Large intestine (tissue), 3 donors: ENCODE measurements at regions not wholly inside any gene's neighbourhood (a gene's known extent, or its start where the extent isn't known, plus 50 kb on each side); places are given as distances from the start of the nearest gene placed in this dataset.
A peak's percentile ranks its signal among the peaks of the same experiment; 100 is the strongest.

Experiments
- DNase-seq, 2 donors: peaks; one replicate each; pipeline versions ENCODE4 v3.0.0 to v3.0.0-alpha.2; 2013
- H3K27ac ChIP-seq: one replicate; pipeline ENCODE4 v1.5.1; 2013; ENCODE audit warnings: low read length
- H3K27me3 ChIP-seq: 2 replicates; pipeline ENCODE4 v1.6.1; 2013; ENCODE audit warnings: low read length; ENCODE audit not compliant: control insufficient read depth, insufficient read depth
- H3K36me3 ChIP-seq: 2 replicates; pipeline ENCODE4 v1.6.1; 2013; ENCODE audit warnings: low read length; ENCODE audit not compliant: control insufficient read depth, insufficient read depth
- H3K4me1 ChIP-seq: one replicate; pipeline ENCODE4 v1.6.1; 2013; ENCODE audit warnings: low read length; ENCODE audit not compliant: control insufficient read depth, insufficient read depth
- H3K4me3 ChIP-seq: one replicate; pipeline ENCODE4 v1.5.1; 2013; ENCODE audit warnings: low read length
- H3K9me3 ChIP-seq: one replicate; pipeline ENCODE4 v1.6.1; 2013; ENCODE audit warnings: mild to moderate bottlenecking, low read depth, low read length, moderate library complexity; ENCODE audit not compliant: control insufficient read depth
- WGBS: methylation state at CpG from one replicate; pipeline ENCODE4 v1.1.5; 2013; ENCODE audit warnings: low lambda C conversion rate; ENCODE audit not compliant: insufficient coverage; 5-methylcytosine and 5-hydroxymethylcytosine counted together

DNA sequence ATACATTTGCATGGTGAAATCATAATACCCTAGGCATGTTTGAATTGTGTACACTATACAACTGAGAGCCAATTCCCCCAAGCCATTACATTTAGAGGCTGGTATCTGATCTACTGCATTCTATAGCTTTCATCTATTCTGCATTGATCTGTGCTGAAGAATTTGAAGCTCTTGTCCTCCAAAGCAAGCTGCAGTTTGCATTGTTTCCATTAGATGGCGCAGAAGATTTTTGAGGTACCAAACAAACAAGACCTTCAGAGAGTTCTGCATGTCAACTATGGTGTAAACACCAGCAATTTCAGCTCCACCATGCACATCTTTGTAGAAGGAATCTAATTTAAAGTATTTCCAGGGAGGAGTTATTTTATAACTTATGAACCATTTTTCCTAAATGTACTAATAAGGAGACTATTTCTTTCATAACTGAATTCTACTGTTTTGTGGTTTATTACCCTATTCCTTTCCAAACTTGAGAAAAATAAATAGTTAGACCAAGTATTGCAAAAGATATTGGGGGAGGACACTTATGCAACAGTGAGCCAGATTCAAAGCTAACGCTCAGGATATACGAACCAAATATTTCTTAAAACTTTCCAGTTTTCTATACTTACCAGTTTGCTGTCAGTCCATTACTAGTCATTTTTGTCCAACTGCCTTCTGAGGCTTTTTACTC lies 761.8 kb upstream of the ACVR2A start:
- Histone ChIP-seq H3K4me3 (no peak overlapping the region), H3K36me3 (no peaks in the 10 kb centered on the region), H3K27me3 (no peaks in the 10 kb centered on the region), H3K4me1 (no peaks in the 10 kb centered on the region), H3K9me3 (no peaks in the 10 kb centered on the region), H3K27ac (no peak overlapping the region)
- WGBS = 85% methylated on average over 2 of the region's 3 CpGs
- peak; percentile 33 to 51 for DNase-seq

DNA sequence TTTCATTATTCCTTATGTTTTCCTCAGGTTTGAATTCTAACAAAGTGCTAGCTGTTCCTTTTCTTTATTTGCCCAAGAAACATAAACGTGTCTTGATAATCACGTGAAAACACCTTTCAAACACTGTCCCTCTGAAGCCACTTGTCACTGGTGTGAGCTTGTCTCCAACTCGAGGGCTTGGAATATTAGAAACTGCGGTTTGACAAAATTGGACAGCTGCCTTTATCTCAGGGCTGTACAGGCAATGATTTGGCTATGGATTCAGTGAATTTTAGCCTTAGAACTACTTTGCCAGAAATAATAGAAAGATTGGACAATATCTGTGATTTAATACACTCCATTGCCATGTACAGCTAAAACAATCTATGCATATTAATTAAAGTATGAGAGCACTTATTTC lies 763.0 kb upstream of the ACVR2A start:
- H3K27me3 ChIP-seq = no peaks in the 10 kb centered on the region
- H3K4me1 ChIP-seq = no peaks in the 10 kb centered on the region
- H3K27ac ChIP-seq = no peak overlapping the region
- no peak overlapping the region for H3K4me3 ChIP-seq
- 80% methylated on average over 1 of the region's 4 CpGs for WGBS
- H3K9me3 ChIP-seq = no peaks in the 10 kb centered on the region
- no peaks in the 10 kb centered on the region for H3K36me3 ChIP-seq
- no peak for DNase-seq

DNA sequence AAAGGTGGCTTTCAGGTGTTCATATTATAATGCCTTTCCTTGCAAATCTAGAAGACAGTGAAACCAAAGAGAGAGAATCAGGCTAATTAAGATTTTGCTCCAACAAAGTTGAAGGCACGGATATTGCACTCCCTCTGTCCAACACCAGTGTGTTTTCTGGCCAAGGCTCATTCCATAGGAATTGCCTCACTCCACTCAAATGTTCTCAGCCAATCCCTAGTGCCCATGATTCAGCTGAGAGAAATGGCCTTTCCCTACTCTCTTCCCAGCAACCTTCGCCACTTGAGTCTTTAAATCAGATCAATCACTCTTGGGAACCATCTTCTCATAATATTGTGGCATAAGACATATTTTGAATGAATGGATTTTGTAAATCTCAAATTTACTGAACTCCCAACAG lies 768.2 kb upstream of the ACVR2A start:
- Histone ChIP-seq H3K27ac (no peak overlapping the region), H3K9me3 (no peaks in the 10 kb centered on the region), H3K4me3 (no peak overlapping the region), H3K36me3 (no peaks in the 10 kb centered on the region), H3K4me1 (no peaks in the 10 kb centered on the region), H3K27me3 (no peaks in the 10 kb centered on the region)
- WGBS = 83% methylated on average over 1 of the region's 2 CpGs
- DNase-seq = no peak

DNA sequence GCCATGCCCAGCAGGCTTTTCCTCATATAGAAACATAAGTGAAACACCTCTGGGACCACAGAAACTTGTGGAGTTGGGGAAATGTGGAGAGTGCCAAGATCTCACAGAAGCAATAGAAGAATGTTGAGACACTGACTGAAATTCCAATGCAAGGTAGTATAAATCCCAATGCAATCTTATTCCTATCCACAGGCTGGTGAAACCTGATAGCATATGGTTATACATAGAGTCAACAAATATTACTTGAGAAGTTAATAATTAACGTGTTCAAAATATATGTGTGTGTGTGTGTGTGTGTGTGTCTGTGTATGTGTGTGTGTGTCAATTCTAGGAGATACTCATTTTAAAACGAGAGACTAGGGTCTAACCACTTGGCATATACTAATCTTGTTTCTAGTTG lies 776.8 kb upstream of the ACVR2A start:
- Histone ChIP-seq H3K27ac (no peak overlapping the region), H3K9me3 (no peaks in the 10 kb centered on the region), H3K27me3 (no peaks in the 10 kb centered on the region), H3K36me3 (no peaks in the 10 kb centered on the region), H3K4me1 (no peaks in the 10 kb centered on the region), H3K4me3 (no peak overlapping the region)
- DNase-seq = peak in 1 of 2 donors; percentile 57
- 33% methylated on average over 1 of the region's 2 CpGs for WGBS

DNA sequence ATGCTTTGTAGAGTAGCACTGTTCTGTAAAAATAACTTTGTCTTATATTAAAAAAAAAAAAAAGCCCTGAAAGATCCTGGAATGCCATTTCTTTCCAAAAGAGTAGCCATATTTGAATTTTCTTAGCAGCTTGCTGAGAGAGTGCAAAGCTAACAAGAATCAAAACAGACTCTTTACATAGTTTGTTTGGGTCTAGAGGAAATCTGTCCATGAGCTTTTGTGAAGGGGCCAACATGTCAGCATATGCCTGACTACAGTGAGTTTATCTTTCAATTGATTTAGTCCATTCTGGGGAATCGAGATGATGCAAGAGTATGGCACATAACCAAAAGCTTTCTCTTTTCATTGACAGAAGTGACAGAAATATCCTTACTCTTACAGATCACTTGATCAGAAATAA lies 777.7 kb upstream of the ACVR2A start:
- Histone ChIP-seq H3K4me3 (no peak overlapping the region), H3K9me3 (no peaks in the 10 kb centered on the region), H3K4me1 (no peaks in the 10 kb centered on the region), H3K36me3 (no peaks in the 10 kb centered on the region), H3K27me3 (no peaks in the 10 kb centered on the region), H3K27ac (no peak overlapping the region)
- no CpG with 5 or more reads among the region's 1 CpG for WGBS
- DNase-seq = no peak

DNA sequence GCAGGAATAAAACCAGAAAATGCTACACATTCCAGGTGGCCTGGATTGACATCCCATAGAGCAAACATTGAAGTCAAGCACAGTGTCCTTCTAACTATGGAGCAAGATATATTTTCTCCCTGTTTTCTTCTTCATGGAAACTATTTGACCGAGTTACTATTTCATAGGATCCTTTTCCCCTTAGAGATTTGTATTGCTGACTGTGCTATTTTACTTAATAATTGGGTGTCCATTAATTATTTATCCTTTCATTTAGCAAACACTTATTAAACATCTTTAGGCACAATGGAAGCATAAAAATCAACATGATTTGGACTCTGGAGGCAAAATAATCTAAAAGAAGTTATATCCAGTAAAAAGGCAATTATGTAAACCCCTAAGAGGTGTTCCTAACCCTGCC lies 782.8 kb upstream of the ACVR2A start:
- H3K9me3 ChIP-seq = no peaks in the 10 kb centered on the region
- H3K4me3 ChIP-seq = no peak overlapping the region
- H3K27ac ChIP-seq = no peak overlapping the region
- peaks cover 5% of the 10 kb centered on the region for H3K27me3 ChIP-seq
- WGBS = 100% methylated on average over 1 of the region's 1 CpG
- H3K36me3 ChIP-seq = no peaks in the 10 kb centered on the region
- no peaks in the 10 kb centered on the region for H3K4me1 ChIP-seq
- DNase-seq = no peak

DNA sequence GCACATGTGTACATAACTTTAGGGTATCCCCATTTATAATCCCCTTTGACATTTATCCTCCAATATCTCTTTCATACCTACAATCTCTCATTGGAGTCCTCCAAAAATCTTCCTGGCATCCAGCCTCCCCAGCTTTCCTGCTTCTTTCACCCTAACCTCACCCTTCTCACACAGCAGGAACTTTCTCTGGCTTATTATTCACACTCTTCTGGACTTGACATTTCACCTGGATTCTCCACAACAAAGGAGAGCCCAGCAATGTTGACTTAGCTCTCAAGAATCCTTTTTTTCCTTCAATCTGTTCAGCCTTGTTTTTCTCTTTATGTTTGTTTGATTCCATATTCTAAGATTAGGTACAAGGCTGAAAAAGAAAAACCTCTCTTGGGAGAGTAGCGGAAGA lies 783.6 kb upstream of the ACVR2A start:
- no CpG with 5 or more reads among the region's 1 CpG for WGBS

DNA sequence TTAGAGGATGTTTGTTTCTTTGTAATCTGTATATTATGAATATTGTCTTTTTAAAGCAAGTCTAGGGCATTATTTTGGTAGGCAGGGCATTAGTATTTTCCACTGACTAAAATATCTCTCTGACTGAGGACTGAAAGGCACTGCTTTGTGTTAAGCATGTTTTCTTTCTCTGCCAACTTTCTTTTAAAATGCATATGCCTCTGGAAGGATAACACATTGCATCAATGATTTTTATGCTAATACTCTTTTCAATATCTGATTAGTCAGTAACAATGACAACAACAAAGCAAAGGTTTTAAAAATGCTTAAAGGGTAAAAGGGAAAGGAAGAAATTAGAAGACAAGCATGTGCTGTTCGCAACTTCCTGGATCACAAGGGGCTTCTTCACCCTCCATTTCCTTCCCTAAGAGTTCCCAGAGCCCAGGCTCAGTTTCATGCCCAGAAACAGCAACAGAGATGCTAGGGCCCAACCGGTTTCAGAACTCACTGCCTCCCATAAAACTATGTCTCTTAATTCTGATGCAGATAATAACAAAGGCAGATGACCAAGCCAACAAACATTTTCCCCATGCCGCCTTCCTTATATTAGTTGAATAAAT lies 786.8 kb upstream of the ACVR2A start:
- DNase-seq = no peak
- H3K9me3 ChIP-seq = peaks cover 5% of the 10 kb centered on the region
- no peak overlapping the region for H3K4me3 ChIP-seq
- no peaks in the 10 kb centered on the region for H3K4me1 ChIP-seq
- no peaks in the 10 kb centered on the region for H3K36me3 ChIP-seq
- H3K27me3 ChIP-seq = peaks cover 9% of the 10 kb centered on the region
- WGBS = no CpG with 5 or more reads among the region's 3 CpGs
- H3K27ac ChIP-seq = no peak overlapping the region

More for the DNA sequence above, 783.6 kb upstream of the ACVR2A start:
- H3K9me3 ChIP-seq = no peaks in the 10 kb centered on the region
- no peak for DNase-seq
- no peak overlapping the region for H3K4me3 ChIP-seq
- no peak overlapping the region for H3K27ac ChIP-seq
- peaks cover 5% of the 10 kb centered on the region for H3K27me3 ChIP-seq
- H3K36me3 ChIP-seq = no peaks in the 10 kb centered on the region
- H3K4me1 ChIP-seq = no peaks in the 10 kb centered on the region

DNA sequence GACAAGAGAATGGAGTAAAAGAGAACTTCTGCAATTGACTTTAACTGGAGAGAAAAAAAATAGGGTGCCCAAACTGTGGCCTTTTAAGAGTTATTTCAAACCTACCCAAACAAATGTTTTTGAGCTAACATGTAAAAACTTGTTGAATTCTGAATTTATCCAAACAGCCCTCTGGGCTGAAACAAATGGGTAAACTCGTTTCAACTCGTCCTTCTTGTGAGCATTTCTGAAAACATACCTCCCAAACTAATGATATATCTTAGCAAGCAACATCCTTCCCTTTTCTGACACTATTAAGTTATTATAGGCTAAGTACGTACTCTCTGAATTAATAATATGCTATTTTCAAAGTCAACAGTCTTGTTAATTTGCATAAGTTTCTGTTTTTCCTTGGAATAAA lies 793.0 kb upstream of the ACVR2A start:
- Histone ChIP-seq H3K4me3 (no peak overlapping the region), H3K27ac (no peak overlapping the region), H3K36me3 (no peaks in the 10 kb centered on the region), H3K27me3 (peaks cover 4% of the 10 kb centered on the region), H3K9me3 (peaks cover 5% of the 10 kb centered on the region), H3K4me1 (no peaks in the 10 kb centered on the region)
- 93% methylated on average over 2 of the region's 3 CpGs for WGBS
- DNase-seq = no peak

DNA sequence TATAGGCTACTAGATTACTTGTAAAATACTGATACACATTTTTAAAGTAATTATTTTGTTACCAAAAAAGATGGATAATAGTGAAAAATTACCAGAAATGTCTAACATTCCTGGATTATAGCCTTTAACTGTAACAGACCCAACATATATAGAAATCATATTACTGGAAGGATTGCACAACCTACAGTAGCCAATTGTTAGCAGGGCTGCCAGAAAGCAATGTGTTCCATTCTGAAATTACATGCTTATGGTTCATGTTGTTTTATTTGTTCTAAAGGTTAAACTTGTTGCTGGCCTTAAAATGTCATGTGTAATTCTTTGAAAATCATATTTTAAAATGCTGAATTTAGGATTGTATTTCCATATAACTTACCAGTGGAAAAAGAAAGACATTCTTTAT lies 793.6 kb upstream of the ACVR2A start:
- DNase-seq = no peak
- Histone ChIP-seq H3K9me3 (peaks cover 5% of the 10 kb centered on the region), H3K27ac (no peak overlapping the region), H3K27me3 (peaks cover 7% of the 10 kb centered on the region), H3K4me3 (no peak overlapping the region), H3K36me3 (no peaks in the 10 kb centered on the region), H3K4me1 (no peaks in the 10 kb centered on the region)

DNA sequence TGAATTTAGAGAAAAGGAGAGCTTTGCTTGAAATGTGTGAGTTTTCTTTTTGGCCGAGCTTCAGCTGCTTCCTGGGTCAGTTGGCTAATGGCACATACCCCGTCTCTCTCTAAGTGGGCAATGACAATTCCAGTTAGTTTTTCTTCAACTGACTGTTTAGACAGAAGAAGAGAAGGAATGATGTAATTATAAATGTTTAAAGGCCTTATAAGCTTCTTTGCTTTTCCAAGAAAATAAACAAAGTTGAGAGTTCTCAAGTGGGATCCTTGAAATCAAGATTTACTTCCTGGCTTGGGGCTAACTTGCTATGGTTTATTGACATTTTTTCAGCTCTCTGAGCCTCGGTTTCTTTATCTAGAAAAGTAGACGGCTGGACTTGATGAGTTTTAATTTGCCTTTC lies 794.9 kb upstream of the ACVR2A start:
- no peak overlapping the region for H3K27ac ChIP-seq
- peaks cover 5% of the 10 kb centered on the region for H3K9me3 ChIP-seq
- H3K4me3 ChIP-seq = no peak overlapping the region
- H3K4me1 ChIP-seq = no peaks in the 10 kb centered on the region
- no peak for DNase-seq
- WGBS = 82% methylated on average over 2 of the region's 4 CpGs
- H3K27me3 ChIP-seq = peaks cover 7% of the 10 kb centered on the region
- no peaks in the 10 kb centered on the region for H3K36me3 ChIP-seq
